Peyer's patch (tissue), 4 donors: ENCODE measurements at regions not wholly inside any gene's neighbourhood (a gene's known extent, or its start where the extent isn't known, plus 50 kb on each side); places are given as distances from the start of the nearest gene placed in this dataset.

ENCODE experiments used
- CTCF ChIP-seq, 6 experiments: fragments of 450-650 bp in 4 of 6; fragments of 200-600 bp in 2 of 6; sonication (generic) in 1 of 6; IDR thresholded peaks; one replicate each; pipeline ENCODE4 v1.5.1; 2017 to 2019; ENCODE audit warnings: antibody characterized with exemption in 6 of 6, mild to moderate bottlenecking in 3 of 6, moderate library complexity in 1 of 6
- POLR2A ChIP-seq, 2 donors: fragments of 450-650 bp; IDR thresholded peaks; one replicate each; pipeline ENCODE4 v1.5.1; 2017; ENCODE audit warnings: antibody characterized with exemption in 2 of 2, mild to moderate bottlenecking in 2 of 2, moderate library complexity in 2 of 2

GRCh38 chr6:164230259-164230658 is 815.7 kb downstream of the QKI start:
- TF ChIP-seq POLR2A (IDR thresholded peaks at IDR 0.05) (no peak), CTCF (IDR thresholded peaks at IDR 0.05) (no peak)
